ENCODE measurements at regions not wholly inside any gene's neighbourhood (a gene's known extent, or its start where the extent isn't known, plus 50 kb on each side); places are given as distances from the start of the nearest gene placed in this dataset.

- no peak for TF ChIP-seq CTCF (IDR thresholded peaks at IDR 0.05)
- no peak for TF ChIP-seq POLR2A (IDR thresholded peaks at IDR 0.05)
These were observed 136.0 kb upstream of the SPOPL start for GRCh38 chr2:138365581-138365980.

Measured in uterus (tissue), 2 donors.